SH-SY5Y (cell line): ENCODE measurements at regions not wholly inside any gene's neighbourhood (a gene's known extent, or its start where the extent isn't known, plus 50 kb on each side); places are given as distances from the start of the nearest gene placed in this dataset.

Experiments used
- GATA2 ChIP-seq: IDR thresholded peaks from 2 replicates; pipeline ENCODE4 v1.6.1; 2011; ENCODE audit warnings: mild to moderate bottlenecking, low read depth, low read length
- GATA3 ChIP-seq: IDR thresholded peaks from 2 replicates; pipeline ENCODE4 v1.6.1; 2011; ENCODE audit warnings: low read depth, mild to moderate bottlenecking, low read length, moderate library complexity

DNA sequence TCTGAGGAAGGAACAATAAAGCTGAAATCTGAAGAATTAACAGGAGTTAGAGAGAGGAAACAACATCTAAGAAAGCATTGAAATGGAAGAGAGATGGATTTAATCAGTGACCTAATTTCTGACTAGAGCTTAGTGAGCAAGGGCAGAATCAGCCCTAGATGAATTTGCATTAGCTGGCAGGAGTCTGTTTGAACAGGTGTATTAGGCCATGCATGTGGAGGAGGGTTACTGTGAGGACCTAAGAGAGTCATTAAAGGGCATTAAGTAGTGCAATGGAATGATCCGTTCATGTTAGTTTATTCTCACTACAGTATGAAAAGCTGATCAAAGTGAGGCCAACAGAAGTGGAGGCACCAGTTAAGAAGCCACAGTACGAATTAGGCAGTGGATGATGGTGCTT, 285.3 kb downstream of the GRB14 start:
- TF ChIP-seq GATA2 (no peak), GATA3 (no peak)
